HG02852 (cell line): ENCODE measurements at regions not wholly inside any gene's neighbourhood (a gene's known extent, or its start where the extent isn't known, plus 50 kb on each side); places are given as distances from the start of the nearest gene placed in this dataset.

ENCODE experiments used
- ATAC-seq: cut with Tn5 transposase; IDR thresholded peaks from one replicate; pipeline ENCODE4 v1.9.1; 2021; ENCODE audit warnings: mild to moderate bottlenecking, moderate library complexity; ENCODE audit not compliant: unreplicated experiment

DNA sequence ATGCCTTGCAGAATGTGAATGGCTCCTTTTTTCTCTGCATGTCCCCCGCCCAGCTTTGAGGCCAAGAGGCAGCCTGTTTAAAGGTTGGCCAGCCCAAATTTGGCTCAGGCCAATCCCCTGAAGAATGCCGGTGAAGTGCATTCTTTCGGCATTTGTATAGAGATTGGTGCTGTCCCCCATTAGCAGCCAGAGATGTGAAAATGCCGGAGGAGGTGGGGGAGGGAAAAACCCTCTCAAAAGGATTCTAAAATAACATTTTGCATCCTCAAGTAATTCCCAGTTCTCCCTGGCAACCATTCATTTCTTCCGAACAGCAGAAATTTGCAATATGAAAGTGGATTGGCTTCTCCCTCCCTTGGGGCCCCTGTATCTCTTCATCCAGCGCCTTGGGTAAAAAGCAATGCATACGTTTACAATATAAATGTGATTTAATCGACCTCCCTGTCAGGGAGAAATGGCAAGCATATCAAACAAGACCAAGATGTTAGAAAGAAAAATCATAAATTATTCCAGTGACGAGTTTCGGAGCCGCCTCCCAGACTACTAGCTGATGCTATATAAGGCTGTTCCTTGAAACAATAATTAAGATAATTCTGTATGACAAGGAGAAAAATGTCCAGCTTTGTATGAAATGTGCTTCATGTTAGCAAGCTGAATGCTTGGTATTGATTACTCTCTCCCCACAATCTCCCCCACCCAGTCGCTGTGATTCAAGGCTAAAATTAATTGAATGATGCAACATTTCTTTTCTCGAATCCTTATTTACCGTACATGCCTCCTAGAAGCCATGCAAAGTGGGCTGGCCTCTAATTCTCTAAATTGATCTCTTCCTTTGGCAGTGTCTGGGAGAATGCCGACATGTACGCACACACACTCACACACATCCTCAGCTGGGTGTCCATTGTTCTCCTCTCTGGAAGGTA is 323.7 kb downstream of the RPS24 start:
- no peak for ATAC-seq

DNA sequence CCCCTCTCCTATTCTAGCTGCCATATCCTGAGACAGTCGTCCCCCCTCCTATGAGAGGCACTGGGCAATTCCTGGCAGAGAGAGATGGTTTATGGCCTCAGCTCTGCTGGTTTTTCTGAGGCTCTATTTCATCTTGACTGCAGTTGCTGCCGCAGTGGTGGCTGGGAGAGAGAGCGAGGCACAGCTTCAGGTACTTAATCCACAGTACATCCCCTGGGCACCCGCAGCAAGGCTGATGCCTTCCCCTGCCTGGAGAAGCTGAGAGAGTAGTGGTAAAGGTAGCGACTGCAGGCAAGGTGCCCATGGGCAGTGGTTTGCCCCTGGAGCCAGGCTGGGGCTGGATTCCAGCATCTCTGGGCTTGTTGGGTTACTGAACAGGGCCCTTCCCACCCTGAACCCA is 324.7 kb downstream of the RPS24 start:
- no peak for ATAC-seq

DNA sequence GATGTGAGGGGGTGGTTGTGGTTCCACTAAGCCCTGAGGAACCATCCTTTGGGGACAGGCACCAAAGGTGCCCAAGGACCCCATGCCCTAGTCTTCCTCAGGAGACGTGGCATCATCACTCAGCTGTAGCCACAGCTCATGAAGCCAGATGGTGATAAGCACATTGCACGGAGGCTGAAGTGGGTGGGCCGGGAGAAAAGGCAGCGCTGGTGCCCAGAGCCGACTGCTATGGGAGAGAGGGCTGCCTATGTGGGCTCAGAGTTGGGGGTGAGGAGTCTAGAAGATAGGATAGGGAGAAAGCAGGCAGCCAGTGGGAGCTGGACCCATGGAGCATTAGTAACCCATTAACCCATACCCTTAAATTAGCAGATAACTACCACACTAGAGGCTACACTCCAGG is 325.3 kb downstream of the RPS24 start:
- no peak for ATAC-seq

DNA sequence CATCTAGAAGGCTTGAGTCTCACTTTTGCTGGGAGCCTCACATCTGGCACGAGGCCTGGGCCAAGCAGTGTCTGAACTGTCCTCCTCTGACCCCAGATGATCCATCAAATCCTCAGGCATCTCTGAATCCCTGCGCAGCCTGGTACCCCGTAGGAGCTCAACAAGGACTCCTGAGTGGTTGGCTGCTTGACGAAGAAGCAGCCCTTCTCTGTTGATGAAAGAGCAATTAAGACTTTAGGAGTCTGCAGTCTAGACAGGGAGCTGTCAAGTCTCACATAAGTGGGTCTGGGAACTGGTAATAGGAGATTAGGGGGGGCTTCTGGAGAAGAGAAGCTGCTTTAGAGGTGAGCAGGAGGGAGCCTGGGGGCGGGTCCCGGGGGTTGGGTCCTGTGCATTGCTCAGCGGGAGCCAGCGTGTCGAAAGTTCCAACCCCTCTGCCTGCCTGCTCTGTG is 326.0 kb downstream of the RPS24 start:
- no peak for ATAC-seq

DNA sequence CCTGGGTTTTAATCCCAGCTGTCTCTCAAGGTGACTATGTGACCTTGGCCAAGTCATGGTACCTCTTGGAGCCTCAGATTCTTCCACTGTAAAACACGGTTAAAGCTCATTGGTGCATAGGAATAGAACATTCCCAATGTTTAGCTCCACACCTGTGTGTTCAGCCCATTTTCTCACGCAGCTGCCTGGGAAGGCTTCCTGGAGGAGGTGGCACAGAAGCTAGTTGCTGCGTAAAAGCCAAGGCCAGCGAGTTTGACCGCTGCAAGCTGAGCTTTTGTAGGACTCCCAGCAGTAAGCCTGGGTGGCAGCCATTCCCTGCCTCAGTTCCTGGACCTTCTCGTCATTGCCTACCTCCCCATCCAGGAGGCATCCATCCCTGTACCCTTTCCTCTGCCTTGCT is 326.6 kb downstream of the RPS24 start:
- ATAC-seq = no peak

DNA sequence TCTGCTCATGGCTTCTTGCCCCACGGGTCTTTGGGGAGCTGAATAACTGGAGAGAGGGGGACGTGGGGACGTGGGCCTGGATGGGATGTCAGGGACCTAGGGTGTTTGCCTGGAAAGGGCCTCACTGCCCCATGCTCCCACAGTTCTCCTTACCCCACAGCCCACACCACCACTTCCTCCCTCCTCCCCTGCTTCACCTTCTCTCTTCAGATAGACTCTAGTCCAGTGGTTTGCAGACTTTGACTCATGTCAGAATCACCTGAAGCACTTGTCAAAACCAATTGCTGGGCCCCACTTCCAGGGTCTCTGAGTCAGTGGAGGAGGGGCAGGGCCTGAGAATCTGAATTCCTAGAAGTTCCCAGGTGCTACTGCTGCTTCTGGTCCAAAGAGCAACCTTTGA is 327.4 kb downstream of the RPS24 start:
- ATAC-seq = no peak

DNA sequence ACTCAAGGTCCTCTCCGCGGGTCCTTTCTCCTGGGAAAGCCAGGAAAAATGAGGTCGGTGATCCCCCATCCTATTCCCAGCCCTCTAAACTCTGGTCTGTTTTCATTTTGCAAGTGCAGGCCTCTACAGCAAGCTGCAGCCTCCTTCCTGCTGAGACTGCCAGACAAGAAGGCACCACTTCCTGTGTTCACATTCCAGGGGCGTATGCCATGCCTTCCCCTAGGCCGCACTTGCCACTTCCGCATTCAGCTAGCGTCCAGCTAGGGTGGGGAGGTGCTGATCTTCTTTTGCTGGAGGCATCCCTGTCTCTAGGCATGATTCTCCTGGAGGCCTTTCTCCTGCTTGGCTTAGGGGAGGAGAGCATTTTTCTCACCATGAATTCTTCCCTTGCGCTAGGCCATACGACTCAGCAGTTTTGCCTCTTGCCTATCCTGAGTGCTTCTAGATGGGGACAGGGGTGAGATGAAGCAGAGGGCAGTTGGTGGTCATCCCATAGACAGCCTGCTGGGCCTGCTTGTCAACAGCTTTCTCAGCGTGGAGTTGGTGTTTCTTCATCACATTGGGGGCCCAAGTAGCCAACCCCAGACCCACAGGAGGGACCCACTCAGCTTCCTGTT is 328.9 kb downstream of the RPS24 start:
- no peak for ATAC-seq

DNA sequence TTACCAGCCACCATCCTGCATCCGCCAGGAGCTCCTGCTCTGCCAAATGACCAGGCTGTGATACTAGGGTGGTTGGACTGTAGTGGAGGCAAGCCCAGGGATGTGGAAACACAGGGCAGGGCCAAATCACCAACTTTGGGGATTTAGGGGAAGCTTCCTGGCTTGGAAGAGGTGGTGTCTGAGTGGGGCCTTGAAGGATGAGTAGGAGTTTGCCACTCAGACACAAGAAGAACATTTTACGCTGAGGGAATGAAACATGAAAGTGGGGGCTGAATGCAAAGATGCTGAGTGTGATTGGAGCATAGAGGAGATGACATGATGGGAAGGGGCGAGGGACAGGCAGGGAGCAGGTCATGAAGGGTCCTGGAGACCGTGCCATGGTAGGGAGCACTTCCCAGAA is 329.5 kb downstream of the RPS24 start:
- ATAC-seq = no peak

DNA sequence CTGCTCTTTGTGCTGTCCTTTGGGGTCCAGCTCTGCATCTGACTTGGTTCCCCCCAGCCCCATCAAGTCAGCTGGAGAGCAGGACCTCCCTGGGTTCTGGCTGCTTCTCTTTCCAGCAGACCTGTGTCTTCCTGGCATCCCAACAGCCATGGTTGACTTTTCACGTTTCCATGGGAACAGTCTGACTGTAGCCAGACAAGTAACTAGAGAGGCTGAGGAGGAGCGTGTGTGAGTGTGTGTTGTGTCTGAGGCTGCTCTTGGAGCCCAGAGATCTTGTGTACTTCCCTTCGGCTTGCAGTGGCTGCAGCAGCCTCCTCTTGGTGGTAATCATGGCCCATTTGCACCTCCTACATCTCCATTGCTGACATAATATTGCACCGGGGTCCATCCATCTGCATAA is 332.0 kb downstream of the RPS24 start:
- no peak for ATAC-seq

DNA sequence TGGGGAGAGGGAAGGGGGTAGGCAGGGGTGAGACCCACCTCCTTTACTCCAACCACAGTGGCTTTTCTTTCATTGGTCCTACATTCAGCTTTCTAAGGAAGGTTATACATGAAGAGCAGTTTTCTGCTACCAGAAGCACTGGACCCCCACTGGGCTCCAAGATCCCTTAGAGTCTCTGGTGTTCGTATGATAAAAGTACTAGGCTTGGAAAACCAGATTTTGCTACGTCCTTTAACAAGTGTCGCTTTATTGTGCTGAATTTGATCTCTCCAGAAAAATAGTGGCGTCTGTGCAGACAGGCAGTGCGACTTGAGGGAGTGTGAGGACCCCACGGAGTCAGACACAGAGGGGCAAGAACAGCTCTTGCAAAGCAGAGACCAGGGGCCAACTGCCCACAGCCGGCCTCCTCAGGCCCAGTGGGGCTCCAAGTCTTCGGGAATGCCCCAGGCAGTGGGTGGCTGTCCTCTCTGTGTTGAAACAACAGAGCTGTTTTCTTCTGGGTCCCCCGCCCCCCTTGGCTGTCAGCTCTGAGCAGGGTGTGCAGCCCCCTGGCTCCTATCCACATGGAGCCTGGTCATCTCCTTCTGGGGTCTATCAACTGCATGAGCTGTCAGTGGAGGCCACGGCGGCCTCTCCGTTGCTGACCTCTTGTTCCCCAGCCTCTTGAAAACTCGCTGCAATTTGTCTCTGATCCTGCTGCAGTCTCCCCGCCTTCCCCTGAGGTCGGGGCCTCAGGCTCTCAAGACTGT is 333.2 kb downstream of the RPS24 start:
- no peak for ATAC-seq

DNA sequence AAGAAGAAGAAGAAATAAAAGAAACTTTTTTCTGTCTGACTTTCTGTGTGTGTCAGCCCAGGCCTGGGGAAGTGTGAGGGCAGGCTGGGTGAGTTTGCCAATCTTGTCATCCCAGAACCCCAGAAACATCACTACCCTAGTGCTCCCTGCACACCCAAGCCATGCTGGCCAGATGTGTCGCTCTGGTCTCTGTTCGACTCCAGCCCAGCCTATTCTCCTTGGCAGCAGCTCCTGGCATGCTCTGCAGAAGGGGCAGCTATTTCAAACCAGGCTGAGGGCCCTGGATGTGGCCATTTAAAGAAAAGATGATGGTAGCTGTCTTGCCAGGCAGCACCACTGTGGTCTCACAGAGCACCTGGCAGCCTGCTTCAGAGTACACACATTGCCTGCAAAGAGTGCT is 334.1 kb downstream of the RPS24 start:
- no peak for ATAC-seq

DNA sequence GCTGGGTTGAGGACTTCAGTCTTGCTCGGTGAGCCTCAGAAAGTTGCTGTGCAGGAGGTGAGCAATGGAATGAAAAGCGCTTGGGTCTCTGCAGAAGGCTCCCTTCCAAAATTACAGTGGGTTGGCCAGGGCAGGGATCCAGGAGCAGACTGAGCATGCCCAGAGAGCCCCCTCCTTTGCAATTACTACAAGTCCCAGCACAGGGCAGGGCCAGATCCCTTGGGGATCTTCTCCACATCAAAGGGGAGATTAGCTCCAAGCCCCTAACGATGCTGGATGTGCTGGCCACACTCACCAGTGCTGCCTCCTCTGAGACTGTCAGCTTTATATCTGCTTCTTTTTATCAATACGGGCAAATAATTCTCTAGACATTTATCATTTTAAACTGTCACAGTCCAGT is 337.5 kb downstream of the RPS24 start:
- ATAC-seq = no peak

DNA sequence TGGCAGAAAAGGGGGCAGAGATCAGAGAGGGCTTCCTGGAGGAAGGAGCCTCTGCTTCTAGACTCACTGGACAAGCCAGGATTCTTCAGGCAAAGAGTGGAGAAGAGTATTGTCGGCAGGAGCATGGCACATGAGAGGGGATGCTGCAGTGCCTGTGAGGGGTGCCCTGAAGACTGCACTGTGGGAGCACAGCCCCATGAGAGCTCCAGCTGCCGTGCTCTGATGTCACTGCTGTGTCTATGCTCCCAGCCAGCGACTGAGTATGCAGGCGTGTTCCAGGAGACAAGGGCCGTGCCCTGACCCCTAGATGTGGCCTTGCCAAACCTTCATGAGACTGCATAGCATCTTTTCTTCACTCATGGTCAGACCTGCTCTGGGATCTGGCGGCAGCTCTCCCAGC is 339.1 kb downstream of the RPS24 start:
- ATAC-seq = no peak

DNA sequence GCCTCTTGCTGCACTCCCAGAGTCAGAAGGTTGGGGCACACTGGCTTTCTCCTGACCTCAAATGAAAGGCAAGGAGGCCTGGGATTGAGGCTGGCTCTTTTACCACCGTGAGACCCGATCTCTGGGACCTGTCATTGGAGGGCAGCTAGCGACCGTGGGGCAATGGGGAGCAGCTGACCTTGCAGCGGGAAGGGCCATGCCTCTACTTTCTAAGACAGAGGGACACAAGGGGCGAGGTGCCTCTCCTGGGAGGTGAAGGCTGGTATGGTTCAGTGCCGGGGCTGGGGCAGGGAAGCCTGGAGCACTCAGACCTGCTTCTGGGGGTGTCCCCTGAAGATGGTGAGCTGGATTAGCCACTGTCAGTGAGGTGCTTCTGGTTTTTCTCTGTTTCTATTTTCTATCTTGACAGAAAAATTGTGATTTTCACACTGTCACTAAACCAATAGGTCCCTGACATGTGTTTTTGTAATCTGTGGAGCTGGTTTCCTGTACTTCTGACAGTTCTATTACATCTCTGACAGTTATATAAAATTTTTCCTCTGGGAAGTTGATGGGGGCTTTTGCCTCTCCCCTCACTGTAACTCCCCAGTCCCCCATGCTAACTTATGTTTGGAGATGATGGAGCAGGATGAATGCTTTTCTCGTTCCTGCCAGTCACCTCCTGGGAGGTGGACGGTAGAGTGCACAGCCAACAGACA is 340.8 kb downstream of the RPS24 start:
- no peak for ATAC-seq

DNA sequence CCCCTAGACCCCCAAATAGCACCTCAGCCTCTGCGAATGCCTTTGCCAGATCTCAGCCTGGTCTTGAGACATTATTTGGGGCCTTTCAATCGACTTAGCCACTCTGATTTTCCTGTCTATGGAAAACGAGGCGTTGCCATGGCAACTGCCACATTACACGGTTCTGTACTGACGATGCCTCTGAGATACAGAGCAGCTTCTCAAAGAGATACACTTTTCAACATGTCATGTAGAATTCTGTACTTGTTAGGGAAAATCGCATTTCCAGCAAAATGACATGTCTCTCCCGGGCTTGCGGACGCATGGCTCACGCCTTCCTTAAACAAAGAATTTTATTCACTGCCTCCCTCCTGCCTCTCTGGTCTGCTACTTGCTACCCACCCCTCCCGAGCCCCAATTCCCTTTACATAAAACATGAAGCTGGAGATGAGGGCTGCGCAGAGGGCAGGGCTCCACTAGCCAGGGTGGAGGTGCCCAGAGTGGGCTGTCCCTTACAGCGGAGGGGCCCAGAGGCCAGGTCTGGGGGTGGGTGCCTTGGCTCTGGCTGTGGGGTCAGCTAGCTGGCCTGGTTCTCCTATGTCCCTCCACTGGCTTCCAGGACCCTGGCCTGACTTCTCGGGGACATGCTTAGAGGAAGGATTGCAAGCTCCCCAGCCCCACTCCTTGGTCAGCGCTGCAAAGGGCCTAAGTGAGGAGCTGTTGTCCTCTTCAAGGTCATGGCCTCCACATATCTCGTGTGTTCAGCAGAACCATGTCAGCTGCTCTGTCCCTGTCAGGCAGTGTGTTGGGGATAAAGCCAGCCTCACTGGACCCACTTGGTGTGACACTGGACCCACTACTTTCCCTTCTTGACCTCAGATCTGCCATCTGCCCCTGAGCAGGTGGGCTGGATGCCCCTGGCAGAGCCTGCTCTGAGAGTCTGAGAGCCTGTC is 342.5 kb downstream of the RPS24 start:
- no peak for ATAC-seq

DNA sequence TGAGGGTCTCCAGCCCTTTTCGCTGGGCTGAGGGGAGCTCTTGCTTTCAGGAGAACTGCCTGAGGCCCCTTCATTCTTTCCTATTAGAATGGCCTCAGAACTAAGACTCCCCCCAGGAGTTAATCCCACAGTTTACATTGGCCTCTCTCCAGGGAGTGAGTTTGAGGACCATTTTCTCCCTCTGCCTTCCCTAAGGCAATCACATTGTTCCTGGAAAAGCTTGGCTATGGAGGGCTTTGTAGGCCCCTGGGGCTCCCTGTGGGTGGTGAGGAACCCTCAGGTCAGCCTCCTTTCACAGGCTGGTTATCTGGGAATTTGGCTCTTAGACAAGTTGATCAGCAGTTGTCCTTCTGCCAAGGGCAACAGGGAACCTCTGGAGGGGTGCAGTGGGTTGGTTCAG is 343.7 kb downstream of the RPS24 start:
- ATAC-seq = no peak

DNA sequence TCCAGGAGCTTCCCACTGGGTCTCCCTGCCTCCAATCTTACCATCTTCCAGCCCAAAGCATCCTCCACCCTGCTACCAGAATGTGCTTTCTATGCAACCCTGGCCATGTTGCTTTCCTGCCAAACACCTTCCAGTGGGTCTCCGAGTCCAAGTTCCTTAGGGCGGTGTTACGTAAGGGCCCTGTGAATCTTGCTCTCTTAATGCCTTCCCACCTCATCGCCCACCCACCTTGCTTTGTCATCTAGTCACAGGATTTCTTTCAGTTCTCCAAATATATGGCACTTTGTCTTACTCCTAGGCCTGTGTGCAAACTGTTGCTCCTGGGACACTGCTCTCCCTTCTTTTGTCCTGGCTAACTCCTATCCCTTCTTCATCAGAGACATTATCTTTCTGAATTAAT is 344.5 kb downstream of the RPS24 start:
- no peak for ATAC-seq

DNA sequence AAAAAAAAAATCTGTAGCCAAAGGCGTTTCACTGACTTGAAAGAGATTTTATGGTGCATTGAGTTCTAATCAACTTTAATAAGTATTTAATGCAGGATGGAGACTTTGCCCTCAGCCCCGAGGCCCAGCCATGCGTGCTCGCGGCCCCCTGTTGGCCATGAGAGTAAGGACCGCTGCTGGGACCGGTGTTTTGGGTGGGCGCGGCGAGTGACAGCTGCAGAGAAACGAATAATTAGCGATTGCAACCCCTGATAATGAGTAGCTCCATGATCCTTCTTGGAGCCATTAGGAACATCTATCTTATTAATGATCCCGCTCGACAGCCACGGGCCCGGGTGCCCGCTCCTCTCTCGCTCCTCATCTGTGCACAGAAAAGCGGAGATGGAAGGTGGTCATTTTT is 347.4 kb downstream of the RPS24 start:
- no peak for ATAC-seq

DNA sequence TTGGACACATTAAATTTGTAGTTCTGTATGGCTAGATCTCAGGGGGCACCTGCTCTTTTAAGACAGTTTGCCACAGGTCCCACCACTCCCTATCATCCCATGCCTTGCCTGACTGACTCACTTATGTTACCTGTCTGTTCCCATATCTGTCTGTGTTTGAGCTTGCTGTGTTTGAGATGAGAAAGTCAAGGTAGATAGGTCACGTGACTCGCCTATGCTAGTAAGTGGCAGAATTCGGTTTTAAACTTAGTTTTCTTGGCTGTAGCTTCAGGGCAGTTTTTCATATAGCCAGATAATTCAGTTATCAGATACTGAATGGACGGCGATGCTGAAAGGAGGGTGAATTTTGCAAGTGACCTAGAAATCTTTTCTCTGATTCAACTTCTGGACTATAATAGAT is 348.4 kb downstream of the RPS24 start:
- no peak for ATAC-seq

DNA sequence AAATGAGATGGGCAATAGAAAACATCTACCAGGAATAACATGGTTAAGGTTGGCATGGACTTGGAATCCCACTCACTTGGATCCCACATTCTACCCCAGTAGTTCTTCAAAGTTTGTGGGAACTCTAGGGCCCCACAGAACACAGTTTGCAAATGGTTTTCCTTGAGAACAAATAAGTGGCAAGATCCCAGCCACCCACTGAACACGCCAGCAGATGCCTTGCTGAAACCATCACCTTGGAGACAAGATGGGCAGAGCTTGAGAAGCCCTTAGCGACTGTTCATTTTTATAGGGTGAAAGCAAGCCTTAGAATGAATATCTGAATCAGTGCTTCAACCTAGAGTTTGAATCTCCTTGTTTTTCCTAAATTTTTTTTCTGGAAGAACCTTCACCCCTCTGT is 349.1 kb downstream of the RPS24 start:
- ATAC-seq = no peak
